ENCODE measurements at regions not wholly inside any gene's neighbourhood (a gene's known extent, or its start where the extent isn't known, plus 50 kb on each side); places are given as distances from the start of the nearest gene placed in this dataset.
"Not testable (repeated sequence)": the region's sequence is repeated elsewhere in the genome, so short reads cannot be mapped to it uniquely, and the experiment has no call there.

DNA sequence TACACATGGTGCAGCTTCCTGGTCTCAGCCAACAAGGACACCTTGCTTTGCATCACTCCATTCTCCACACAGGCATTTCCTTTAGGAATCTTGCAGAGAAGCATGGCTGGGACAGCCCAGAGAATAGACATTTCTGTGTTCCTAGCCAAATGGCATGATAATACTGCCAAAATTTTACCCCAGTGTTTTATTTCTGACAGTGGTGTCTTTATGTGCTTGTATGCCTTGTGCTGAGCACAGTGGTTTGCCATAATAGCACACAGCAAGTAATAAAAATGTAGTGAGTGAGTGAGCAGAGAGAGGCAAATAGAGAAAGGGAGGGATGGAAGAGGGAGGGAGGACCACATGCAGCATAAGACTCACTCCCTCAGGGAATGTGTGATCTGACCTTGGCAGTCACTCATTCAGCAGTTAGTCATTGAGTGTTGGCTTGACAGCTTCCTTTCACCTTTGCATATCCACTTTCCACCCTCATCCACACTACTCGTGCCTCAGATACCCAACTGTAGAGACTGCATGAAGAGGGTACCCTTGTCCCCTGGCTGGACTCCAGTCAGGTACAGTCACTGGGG lies 212.8 kb upstream of the CCDC196 start:
- no peak for DNase-seq (ENCODE audit: low read depth in 2 of 2)

GRCh38 chr14:66278418-66278817 lies 207.8 kb upstream of the CCDC196 start:
- DNase-seq (ENCODE audit: low read depth in 2 of 2) = not testable (repeated sequence)

DNA sequence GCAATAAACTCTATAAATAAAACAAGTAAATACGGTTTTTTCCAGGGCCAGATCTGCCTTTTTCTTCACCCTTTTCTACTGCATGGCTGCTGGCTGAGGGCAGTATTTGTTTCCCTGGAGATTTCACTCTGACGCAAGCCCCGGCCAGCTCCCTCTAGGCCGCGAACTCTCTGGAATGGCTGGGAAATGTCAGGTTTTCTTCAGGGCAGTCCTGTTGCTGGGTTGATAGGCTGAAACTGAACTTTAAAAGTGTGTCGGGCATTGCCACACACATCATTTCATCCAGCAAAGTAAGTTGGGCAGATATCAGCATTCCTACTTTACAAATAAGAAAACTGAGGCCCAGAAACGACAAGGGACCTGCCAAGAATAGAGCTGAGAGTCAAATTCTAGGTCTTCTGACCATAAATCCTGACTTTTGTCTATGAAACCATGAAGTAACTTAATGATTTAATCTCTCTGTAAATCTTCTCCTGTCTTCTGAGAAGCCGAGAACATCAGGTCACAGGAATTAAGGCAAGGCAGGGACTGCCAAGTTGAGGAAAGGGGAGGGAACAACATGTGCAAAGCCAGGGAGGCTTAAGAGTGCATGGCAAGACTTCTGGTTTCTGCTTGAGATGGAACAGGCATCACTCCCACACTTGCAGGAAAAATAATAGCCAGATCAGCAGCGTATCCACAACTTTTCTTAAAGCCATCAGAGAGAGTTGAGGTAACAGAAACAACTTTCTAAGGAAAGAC lies 205.0 kb upstream of the CCDC196 start:
- DNase-seq (ENCODE audit: low read depth in 2 of 2) = no peak

DNA sequence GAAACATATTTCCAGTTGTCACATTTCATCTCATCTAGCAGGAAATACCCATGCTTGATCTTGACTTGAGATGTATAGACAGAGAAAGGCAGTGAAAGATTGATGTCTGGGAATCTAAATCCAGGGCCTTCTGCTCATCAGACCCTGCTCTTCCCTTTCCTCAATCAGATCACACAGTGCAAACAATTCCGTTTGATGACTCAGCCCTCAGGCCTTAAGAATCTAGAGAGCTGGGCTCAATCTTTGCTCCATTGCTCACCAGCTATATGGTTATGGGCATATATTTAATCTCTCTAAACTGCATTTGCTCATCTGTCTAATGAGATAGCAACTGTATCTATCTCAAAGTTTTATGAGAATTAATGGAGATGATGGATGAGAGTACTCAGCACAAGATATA lies 201.8 kb upstream of the CCDC196 start:
- peak; percentile 21 to 23 for DNase-seq (ENCODE audit: low read depth in 2 of 2)

DNA sequence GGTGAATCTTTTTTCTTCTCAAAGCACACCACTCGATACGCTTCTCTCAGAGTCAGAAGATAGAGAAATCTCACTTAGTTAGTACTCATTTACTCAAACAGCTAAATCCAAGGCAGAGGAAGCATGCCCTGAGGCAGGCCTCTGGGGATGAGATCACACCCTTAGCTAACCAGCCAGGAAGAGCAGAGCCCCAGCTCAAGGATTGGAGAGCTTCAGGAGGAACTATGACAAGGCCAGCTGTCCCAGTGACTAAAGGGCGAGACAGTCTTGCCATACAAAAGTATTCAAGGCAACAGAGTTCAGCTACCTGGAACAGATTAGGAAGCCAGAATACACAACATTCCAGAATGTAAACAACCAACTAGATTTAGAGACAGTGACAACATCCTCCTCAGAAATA lies 197.7 kb upstream of the CCDC196 start:
- DNase-seq (ENCODE audit: low read depth in 2 of 2) = no peak

- no peak for DNase-seq (ENCODE audit: low read depth in 2 of 2)
Observed at GRCh38 chr14:66291756-66292155, 194.4 kb upstream of the CCDC196 start.

DNA sequence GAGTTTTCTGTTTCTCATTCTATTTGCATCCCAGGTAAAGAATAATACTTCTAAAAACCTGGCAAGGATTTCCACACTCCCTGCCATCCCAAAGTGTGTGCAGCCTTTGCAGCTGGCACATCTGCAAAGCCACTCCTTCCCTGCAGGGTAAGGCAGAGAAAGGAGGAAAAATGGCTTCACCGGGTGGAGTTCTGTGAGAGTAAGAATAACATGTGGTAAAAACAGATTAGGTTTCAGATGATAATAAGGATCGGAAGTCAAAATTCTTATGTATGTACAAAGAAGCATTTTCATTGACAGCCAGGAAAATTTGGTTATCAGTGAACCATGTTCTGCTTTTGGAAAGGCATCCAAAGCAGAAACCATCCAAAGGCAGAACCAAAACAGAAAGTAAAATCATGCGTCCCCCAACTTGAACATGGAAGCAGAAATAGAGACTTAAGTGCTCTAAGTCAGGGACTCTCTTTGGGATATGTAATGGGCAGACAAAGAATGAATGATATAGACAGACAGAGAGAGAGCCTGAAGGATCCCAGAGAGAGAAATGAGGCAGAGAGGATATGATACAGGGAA lies 192.6 kb upstream of the CCDC196 start:
- DNase-seq (ENCODE audit: low read depth in 2 of 2) = no peak

DNA sequence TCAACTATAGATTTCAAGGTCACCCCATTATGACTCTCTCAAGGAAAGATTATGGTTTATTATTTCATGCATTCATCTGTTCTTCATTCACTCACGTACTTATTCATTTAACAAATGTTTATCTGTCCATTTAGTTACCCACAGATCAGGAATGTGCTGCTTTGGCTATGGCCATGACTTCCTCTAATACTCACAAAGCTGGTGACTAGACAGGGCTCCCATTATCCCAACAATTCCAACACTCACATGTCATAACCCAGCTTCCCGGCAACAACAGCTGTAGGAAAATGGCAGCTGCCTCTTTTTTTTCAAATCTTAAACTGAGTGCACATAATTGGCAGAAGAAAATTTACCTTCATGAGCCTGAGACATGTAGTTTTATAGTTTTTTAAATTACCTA lies 190.8 kb upstream of the CCDC196 start:
- no peak for DNase-seq (ENCODE audit: low read depth in 2 of 2)

DNA sequence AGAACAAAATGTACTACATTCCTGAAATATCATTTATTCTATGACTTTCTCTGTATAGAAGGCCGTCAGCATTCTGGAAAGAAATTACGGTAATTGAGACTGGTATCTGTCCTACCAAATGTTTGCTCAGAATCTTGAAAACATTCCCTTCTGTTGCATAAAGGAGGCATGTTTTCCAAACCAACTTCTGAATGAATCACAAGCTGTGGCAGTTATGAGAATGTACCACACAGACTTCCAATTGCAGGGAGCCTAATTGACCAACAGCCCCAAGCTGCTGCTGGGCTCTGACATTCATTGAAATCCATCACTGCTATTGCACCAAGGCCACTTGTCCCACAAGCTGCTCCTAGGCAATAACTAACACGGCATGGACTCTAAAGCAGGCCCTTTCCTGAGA lies 185.3 kb upstream of the CCDC196 start:
- DNase-seq (ENCODE audit: low read depth in 2 of 2) = no peak

DNA sequence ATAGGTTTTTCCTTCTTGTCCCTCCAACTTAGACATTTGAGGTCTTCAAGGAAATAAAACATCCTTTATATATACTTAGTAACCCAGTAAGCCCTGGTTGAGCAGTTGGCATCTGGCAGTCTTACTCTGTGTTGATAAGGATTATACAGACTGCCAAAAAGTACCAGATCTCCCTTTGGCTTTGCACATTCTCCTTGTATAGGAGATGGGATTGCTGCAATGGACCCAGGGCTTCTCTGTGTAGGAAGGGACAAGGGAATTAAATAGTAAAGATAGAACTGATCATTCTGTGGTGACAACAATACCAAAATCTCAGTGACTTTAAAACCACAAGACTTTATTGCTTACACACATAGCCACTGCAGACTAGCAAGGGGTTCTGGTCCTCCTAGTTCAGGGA lies 180.1 kb upstream of the CCDC196 start:
- no peak for DNase-seq (ENCODE audit: low read depth in 2 of 2)

DNA sequence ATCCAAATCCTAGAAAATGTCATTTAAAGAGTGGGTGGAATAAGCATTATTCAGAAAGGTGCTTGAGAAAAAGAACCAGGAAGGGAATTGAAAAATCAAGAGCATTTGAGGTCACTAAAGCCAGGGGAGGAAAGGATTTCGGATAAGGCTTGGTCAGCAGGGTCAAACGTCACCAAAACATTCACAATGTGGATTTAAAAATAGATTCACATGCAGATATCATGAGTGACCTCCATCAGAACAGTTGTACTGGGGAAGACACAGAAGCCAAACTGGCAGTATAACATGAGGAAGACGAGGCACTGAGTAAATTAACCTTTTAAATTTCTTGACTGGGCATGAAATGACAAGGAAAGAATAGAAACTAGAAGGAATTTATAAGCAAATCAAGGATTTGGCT lies 175.1 kb upstream of the CCDC196 start:
- DNase-seq (ENCODE audit: low read depth in 2 of 2) = no peak

DNA sequence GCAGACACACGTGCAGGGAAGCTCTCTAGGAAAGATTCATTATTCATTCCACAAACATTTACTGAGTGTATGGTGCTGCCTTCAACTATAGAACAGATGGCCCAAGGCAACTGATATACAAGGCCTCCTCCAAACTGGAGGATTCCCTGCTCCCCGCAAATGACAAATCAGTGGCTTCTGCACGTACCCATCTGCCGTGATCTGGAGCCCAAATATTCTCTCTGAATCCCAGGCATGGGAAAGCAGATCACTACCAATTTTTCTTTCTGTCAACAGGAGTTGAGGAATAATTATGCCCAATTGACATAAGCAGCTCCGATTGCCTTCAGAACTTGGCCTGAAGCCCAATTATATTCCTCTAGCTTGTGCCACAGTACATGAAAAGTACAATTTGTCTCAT lies 174.2 kb upstream of the CCDC196 start:
- DNase-seq (ENCODE audit: low read depth in 2 of 2) = no peak

DNA sequence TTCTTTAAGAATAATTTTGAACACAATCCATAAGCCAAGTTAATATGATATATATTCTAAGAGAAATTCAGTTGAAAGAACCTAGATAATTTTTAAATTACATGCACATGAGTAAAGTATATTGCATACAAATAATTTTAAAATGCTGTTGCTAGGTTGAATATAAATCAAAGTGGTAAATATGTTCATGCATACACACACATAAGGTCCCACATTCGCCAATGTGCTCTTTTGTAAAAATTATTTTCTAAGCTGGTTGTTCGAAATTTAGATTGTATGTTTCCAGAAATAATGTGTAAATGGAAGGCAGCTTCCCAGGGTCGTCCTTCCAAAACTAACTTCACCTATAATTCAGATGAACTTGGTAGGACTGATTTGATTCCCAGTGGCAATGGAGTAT lies 173.7 kb upstream of the CCDC196 start:
- no peak for DNase-seq (ENCODE audit: low read depth in 2 of 2)

DNA sequence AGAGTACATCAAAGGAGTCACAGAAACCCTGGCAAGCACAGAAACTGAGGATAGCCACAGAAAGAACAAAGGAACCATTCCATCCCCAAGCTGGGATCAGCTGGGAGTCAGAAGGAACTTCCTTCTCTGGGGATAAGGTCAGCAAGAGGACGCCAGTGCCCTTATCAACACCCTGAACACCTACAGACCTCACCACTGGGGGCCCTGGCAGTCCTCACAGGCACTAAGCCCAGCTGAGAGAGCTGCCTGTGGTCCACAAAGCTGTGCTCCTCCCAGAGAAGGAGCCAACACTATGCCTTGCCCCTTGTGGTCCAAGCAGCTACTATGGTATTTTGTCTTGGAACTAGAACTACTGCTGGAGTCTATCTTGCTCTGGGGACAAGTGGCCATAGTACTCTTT lies 171.1 kb upstream of the CCDC196 start:
- DNase-seq (ENCODE audit: low read depth in 2 of 2) = no peak

DNA sequence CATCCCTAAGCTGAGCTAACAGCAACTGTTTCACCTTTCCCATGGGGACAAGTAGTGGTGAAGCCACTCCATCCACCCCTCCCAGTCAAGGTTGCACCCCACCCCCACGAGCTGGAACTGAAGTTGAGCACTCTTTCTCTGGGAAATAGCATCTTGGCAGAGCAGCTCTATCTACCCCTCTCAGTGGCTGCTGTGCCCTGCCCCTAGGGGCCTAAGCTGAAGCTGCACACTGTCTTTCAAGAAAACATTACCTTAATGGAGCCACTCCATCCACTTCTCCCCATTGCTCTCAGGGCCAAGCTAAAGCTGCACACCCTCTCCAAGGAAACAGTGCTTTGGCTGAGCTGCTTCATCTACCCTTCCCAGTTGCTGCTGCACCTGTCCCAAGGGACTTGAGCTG lies 170.6 kb upstream of the CCDC196 start:
- no peak for DNase-seq (ENCODE audit: low read depth in 2 of 2)

GRCh38 chr14:66322564-66322963 lies 163.6 kb upstream of the CCDC196 start:
- no peak for DNase-seq (ENCODE audit: low read depth in 2 of 2)

- DNase-seq (ENCODE audit: low read depth in 2 of 2) = no peak
Observed at GRCh38 chr14:66330228-66330627, 155.9 kb upstream of the CCDC196 start.

- DNase-seq (ENCODE audit: low read depth in 2 of 2) = no peak
Observed at GRCh38 chr14:66330916-66331315, 155.3 kb upstream of the CCDC196 start.

DNA sequence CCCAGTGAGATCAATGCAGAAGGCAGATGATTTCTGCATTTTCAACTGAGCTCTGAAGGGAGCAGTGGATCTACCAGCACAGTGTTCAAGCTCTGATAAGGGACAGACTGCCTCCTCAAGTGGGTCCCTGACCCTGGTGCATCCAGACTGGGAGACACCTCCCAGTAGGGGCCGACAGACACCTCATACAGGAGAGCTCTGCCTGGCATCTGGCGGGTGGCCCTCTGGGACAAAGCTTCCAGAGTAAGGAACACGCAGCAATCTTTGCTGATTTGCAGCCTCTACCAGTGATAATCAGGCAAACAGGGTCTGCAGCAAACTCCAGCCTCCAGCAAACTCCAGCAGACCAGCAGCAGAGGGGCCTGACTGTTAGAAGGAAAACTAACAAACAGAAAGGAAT lies 152.9 kb upstream of the CCDC196 start:
- DNase-seq (ENCODE audit: low read depth in 2 of 2) = not testable (repeated sequence)

GRCh38 chr14:66341239-66341638 lies 144.9 kb upstream of the CCDC196 start:
- DNase-seq (ENCODE audit: low read depth in 2 of 2) = no peak

DNA sequence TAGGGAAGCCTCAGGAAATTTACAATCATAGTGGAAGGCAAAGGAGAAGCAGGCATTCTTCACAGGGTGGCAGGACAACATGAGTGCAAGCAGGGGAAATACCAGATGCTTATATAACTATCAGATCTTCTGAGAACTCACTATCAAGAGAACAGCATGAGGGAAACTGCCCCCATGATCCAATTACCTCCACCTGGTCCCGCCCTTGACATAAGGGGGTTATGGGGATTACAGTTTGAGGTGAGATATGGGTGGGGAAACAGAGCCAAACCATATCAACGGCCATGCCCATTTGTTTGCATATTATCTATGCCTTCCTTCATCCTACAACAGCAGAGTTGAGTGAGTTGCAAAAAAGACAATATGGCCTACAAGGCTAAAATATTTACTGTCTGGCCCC lies 140.2 kb upstream of the CCDC196 start:
- DNase-seq (ENCODE audit: low read depth in 2 of 2) = no peak

- DNase-seq (ENCODE audit: low read depth in 2 of 2) = no peak
Observed at GRCh38 chr14:66351310-66351709, 134.9 kb upstream of the CCDC196 start.

- peak; percentile 27 to 30 for DNase-seq (ENCODE audit: low read depth in 2 of 2)
Observed at GRCh38 chr14:66359500-66359899, 126.7 kb upstream of the CCDC196 start.
